GM18520 (cell line): ENCODE measurements at regions not wholly inside any gene's neighbourhood (a gene's known extent, or its start where the extent isn't known, plus 50 kb on each side); places are given as distances from the start of the nearest gene placed in this dataset.

Experiments
- ATAC-seq: cut with Tn5 transposase; IDR thresholded peaks from one replicate; pipeline ENCODE4 v1.9.1; 2021; ENCODE audit not compliant: unreplicated experiment

DNA sequence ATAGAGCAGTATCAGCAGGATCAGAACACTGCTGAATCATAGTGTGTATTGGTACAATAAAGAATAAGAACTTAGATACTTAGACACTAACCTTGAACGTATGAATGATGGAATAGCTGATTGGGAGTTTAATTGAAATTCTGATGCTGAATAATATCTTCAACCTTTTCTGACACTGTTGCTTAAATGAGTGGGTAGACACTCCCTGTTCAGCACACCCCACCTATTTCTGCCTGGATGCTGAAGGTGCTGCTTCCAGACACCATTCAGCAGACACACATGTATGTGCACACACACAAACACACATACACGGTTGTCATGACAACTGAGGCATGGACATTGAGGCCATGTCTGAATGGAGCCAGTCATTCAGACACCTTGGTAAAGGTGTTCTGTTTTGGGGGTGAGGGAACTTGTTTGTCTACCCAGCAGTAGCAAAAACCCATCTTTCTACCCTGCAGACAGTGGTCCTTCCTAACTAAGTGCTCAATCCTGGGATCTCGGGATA, 54.3 kb downstream of the TMEM215 start:
- no peak for ATAC-seq

DNA sequence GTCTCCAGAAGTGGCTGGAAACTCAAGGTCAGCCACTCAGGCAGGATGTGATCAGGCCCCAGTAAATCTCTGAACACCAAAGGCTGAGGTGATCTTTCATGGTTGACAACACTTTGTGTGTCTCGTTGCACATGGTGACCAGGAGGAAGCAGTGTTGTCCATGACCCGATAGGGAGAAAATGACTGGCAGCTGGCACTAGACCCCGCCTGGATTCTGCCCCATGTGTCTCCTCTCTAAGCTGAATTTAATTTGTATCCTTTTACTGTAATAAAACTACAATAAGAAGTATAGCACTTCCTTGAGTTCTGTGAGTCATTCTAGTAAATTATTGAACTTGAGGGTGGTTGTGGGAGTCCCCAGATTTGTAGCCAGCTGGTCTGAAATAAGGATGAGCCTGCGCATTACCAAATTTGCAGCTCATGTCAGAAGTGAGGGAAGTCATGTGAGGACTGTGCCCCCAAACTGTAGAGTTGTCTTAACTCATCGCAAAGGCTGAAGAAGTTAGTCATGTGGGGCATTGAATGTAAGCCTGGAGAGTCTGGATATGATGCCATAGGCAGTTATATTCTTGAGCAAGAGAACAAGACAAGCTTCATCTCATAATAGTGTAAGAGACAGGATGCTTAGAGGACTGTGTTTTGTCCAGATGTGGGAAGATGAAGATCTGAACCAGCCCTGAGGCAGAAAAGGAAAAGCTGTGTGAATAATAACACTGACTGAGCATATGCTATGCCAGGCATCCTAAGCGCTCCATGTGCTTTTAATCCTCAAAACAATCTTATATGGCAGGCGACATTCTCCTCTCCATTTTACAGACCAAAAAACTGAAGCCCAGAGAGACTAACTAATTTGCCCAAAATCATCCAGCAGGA, 55.9 kb downstream of the TMEM215 start:
- ATAC-seq, result no peak

DNA sequence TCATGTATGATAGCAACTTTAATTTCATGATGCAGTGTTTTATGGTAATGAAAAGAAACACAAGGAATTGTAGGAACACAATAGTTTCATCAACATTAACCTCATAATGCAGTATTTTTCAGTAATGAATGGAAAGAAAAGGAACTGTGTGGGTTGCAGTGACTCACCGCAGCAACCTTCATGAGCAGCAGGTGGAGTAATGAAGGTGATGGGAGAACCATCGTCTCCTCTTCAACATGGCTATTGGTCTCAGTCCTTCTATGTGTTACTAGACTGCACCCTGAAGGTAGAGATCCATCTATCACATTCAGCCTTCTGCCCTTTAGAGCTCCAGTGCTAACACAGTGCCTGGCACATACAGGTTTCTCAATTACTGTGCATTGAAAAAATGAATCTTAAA, 58.0 kb downstream of the TMEM215 start:
- ATAC-seq, result no peak

DNA sequence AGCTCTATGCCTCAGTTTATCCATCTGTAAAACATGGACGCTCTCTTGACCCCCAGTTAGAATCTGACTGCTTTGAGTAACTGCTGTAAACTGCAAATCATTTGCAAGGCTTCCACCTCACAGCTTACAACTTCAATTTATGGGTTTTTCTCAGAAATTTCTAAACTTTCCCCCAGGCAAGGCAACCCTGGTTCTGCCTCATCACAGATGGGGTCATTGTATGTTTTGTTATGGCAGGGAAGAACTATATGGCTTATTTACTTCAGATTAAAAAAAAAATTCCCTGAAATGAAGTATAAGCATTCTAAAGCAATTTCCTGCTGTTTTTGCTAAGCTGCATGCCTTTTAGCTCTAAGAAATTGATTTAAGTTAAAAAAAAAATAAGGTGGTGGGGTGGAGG, 60.0 kb downstream of the TMEM215 start:
- no peak for ATAC-seq

DNA sequence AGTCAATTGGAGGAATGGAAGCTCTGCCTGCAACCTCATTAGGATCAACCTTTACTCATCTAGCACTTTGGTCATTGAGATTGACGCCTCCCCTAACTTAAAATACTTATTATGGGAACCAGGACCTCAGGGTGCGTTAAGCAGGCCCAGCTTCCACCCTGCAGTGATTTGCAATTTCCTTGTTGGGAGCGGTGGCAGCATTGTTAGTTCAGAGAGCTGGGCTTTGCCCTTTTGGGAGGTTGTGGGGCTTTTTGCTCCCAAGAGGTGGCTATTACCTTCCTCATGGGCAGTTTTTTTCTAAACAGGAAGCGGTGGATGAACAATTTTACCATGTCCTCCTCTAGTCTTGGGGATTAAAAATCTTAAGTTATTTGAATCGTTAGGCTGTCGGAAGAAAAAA, 60.9 kb downstream of the TMEM215 start:
- no peak for ATAC-seq

DNA sequence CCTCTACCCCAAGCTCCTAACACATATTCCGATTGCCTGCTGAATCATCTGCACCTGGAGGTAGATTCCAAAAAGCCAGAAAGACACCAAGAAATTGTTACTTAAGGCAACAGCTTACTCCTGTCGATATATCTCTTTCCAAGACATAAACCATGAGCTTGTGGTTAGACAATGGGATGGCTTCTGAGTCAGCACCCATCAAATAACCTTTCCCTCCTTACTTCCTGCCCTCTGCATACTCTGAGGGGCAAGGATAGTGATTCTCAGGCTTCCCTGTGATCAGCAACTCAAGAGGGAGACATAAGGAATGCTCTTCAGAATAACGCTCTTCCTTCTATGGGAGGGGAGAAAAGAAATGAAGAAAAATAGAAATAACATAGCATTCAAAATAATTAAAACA, 70.9 kb downstream of the TMEM215 start:
- no peak for ATAC-seq

DNA sequence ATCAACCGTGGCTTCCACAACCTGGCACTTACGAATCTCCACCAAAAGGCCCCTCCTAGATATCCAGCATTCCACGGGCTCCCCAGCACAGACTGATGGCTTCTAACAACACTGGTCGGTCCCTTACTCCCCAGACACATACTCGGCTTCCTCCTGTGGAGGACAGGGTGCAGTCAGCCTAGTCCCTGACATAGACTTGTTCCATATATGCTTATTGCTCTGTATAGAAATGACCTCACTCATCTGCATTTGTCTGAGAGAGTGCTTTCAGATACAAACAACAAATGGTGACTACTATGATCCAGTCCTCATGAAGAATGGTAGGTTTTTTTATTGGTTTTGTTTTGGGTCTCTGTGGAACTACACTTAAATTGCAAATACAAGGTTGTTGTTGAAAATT, 72.4 kb downstream of the TMEM215 start:
- no peak for ATAC-seq

DNA sequence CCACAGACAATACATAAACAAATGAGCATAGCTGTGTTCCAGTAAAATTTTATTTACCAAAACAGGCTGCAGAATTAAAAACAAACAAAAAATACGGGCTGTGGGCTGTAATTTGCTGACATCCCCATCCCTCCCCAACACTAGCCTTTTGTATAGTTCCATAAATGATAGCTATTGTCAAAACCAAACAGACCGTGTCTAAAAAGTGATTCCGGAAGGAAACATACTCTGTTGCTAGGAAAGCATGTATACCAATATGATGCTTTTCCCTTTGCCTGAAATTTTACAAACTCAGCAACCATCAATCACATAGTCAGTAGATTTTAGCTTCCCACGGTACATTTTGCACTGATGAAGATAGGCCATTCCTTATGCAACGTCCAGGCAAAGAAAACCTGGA, 80.0 kb downstream of the TMEM215 start:
- no peak for ATAC-seq

DNA sequence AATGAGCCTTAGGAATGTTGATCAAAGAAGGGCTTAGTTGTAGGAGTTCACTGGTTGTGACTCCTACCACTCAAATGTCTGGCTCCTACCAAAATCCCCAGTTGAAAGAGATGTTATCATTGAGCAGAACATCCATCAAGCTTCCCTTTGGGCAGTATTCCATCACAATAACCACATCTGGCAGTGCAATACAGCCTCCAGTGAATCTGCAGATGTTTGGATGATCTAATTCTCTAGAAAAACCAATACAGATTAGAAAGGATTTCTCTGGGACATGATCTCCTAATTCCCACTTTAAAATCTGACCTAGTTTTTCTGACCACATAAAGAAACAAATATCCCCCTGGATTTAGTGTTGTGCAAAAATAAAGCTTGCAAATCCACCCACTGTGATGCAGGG, 81.6 kb downstream of the TMEM215 start:
- no peak for ATAC-seq

DNA sequence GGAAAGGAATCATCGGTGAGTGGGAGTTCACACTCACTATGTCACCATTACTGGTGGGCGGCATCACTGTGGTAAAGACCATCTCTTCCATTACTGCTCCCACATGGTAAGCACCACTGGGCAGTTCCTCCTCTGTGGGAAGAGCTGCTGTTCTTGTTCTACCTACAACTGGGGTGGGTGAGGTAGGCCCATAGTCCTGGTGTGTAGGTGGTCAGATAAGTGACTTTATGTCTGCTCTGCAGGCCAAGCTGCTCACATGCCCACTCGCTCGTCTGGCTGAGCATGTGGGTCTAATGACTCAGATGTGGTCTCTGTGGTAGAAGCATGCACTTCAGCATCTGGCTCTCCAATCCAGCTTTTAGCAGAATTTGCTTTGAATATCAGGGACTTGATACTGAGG, 82.9 kb downstream of the TMEM215 start:
- ATAC-seq, result no peak

DNA sequence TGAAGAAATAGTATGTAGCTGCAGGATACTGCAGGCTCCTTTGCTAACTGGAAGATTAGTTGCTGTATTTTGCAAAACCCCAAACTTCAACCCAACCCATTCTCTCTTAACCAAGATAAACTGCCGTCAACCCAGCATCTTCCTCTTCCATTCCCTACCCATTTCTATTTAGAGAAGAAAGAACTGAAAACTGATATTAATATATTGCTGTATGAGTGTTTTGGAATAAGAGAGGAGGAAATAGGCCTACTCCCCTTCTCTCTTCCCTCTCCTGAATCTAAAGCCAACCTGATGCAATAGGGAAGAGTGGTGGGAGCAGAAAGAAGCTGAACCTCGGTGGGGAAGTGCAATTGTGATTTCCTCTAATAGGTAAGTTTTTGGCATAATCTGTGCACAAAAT, 83.7 kb downstream of the TMEM215 start:
- no peak for ATAC-seq

DNA sequence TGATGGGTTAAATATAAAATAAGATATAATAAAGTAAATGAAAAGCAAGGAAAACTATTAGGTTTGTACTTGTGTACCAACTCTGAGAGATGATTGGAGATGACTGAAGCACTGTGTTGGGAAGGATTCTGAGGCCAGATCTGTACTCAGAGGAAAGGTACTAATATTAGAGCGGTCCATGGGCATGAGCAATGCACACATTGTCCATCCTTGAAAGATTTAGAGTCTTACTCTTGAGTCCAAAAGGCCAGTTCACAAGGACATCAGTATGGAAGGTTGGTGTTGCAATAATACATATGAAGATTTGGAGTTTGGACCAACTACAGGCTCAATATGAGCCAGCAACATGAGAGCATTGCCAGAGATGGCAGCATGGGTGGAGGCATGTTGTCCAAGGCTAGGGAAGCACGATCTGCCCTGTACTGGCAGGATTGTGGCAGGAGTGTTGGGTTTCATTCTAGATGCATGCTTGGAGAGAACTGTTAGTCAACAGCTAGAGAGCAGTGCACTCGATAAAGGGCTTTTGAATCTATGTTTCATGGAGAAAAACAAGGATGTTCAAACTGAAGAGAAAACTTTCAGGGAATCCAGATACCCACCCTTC, 84.4 kb downstream of the TMEM215 start:
- no peak for ATAC-seq

DNA sequence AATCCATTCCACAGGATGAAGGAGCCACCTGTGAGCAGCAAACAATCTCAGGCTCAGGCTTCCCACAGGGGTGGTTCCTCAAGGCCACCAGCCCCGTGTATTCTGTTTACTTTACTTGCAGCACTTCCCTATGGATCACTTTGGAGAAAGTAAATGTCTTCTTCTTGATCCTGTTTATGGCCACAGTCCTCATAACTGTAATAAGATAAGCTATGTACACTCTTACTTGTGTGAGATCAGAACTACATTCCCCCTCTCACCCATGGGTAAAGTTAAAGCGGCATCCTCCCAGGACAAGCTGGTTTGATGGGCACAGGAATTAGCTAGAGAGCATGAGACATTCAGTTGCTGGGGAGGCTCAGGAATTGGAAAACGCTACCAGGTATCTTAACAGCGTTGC, 86.1 kb downstream of the TMEM215 start:
- no peak for ATAC-seq

DNA sequence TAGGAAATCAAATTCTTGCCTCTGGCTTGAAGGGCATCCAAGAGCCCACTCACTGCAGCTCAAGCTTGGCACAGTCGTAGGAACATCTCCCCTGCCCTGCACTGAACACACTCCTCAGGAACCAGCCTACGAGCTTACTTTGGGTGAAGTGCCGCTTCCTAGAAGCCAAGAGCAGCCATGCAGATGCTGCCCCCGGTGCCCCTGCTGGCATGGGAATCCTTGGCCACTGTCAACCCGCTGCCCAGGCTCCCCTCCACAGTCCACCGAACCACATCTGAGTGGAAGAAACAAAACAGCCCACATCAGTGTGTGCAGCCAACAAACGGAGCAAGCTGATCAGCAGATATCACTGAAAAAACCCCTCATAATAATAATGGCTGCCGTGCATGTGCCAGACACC, 89.8 kb downstream of the TMEM215 start:
- no peak for ATAC-seq

DNA sequence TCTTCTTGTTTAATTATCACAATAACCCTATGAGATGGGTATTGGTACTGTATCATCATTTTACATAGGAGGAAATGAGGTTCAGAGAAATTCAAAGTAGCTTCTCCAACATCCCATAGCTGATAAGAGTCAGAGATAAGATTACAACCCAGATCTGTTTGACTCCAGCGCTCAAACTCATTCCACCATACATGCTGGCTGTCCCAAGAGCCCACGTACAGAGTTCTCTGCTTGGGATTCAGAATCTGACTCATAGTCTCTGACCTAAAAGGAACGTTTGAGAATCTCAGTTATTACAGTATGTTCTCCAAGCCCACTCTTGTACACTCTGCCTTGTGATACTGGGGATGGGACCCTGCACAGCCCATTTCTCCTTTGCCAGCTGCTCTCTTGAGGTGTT, 90.2 kb downstream of the TMEM215 start:
- ATAC-seq, result no peak

DNA sequence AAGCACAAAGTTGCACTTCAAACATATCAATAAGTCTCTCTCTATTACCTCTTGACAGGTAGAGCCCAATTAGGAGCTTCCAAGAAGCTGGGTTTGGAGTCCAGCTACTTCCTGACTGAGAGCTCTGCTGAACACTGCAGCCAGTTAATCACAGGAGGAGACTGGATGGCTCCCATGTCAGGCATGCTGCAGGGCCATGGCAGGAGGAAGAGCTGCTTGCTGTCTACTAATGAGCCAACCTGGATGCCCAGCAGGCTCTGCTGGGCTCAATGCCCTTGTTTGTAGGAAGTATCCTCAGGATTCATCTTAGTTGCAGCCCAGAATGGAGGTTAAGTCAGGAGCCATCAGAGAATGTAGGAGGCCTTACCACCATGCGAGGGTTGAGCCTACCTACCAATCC, 91.9 kb downstream of the TMEM215 start:
- ATAC-seq, result no peak

DNA sequence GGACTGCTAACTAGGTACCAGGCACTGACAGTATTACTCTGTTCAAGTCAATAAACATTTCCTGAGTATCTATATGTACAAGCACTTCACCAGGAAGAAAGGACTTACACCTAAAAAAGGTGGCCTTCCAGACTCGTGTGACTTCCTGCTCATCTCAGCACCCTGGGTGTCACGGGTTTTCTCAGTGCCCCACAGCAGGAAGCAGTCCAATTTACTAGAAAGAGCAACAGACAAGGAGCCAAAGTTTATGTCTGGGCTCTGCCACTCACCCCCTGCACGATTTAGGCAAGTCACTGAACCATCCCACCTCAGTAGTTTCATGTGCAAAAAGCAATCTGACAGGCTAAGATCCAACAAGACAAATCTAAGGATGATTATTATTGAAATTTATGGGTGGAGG, 92.4 kb downstream of the TMEM215 start:
- ATAC-seq, result no peak

DNA sequence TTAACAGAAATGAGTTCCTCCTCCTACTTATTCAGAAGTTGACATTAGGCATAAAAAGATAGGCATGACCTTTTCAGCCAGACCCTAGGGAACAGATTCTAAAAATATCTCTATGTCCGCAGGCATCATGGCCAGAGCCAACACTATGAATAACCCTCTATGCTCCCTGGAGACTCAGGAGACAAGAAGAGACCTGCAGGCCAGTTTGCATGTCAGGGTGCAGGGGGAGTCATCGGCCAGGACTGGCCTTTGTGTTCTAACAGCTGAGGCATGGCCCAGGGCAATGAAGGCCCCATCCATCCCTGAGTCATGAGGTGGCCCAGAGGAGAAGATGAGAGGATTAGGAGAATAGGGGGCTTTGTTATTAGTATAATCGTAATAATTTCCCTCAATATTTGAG, 93.8 kb downstream of the TMEM215 start:
- ATAC-seq, result no peak

DNA sequence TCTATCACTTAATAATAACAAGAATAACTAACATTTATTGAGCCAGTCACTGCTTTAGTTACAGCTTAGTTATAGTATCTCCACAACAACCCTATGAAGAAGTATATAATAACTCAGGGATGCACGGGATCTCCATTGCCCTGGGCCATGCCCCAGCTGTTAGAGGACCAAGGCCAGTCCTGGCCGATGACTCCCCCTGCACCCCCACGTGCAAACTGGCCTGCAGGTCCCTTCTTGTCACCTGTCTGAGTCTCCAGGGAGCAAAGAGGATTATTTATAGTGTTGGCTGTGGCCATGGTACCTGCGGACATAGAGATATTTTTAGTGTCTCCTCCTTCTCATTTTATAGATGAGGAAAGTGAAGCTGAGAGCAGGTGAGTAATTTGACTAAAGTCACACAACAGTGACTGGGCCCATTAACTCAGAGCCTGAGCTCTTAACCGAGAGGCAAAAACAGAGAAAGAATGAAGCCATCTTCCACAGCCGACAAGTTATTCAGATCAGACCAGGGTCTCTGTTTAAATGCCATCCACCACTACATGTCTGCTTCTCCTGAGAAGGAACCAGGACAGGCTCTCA, 94.4 kb downstream of the TMEM215 start:
- no peak for ATAC-seq

DNA sequence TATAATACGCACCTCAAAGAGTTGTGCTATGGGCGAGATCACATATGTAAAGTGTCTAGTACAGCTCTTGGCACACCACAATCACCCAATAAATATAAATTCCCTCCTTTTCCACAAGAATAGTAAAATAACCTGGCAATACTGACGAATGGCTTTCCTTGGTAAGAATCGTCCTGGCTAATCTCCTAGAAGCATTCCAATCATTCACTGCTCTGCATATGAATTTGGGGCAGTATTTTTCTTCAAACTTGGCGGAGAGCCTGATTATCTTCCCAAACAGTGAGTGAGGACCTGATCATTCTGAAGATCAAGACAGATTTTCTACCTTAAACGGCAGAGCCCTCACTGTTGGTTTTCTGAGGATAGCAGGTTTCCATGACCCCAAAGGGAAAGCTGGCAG, 96.0 kb downstream of the TMEM215 start:
- ATAC-seq, result no peak

DNA sequence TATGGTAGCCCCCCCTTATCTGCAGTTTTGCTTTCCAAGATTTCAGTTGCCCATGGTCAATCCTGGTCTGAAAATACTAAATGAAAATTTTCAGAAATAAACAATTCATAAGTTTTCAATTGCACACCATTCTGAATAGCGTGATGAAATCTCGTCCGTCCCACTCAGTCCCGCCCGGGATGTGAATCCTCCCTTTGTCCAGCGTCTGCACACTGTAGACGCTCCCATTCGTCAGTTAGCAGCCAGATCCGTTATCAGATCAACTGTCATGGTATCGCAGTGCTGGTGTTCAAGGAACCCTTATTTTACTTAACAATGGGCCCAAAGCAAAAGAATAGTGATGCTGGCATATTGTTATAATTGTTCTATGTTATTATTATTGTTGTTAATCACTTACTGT, 98.6 kb downstream of the TMEM215 start:
- ATAC-seq, result no peak

DNA sequence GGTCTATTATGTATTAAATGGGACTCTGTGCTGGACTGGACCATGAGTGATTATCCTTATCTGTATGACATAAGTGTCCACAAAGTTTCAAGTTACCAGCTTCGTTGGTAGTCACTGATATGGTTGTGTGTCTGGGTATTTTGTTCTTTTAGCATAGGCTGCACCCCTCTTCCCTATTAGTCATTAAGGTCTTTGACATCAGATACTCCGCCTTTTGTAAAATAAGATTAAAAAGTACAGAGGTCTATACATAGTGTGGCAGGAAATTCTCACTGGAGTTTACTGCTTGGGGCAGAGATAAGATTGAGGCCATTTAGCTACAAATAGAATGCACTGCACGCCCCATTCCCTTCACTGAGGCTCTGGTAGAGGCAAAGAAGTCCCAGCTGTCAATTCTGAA, 99.4 kb downstream of the TMEM215 start:
- ATAC-seq, result no peak
